ENCODE measurements at regions not wholly inside any gene's neighbourhood (a gene's known extent, or its start where the extent isn't known, plus 50 kb on each side); places are given as distances from the start of the nearest gene placed in this dataset.
"Not testable (repeated sequence)": the region's sequence is repeated elsewhere in the genome, so short reads cannot be mapped to it uniquely, and the experiment has no call there.

GRCh38 chr16:47858333-47858982 is 297.3 kb downstream of the ABCC12 start:
- no peak for DNase-seq (ENCODE audit: low read depth in 2 of 2)

- no peak for DNase-seq (ENCODE audit: low read depth in 2 of 2)
These were observed 300.4 kb downstream of the ABCC12 start for GRCh38 chr16:47855431-47855830.

GRCh38 chr16:47854737-47855136 is 301.1 kb downstream of the ABCC12 start:
- DNase-seq (ENCODE audit: low read depth in 2 of 2) = no peak

- no peak for DNase-seq (ENCODE audit: low read depth in 2 of 2)
These were observed 302.8 kb downstream of the ABCC12 start for GRCh38 chr16:47852991-47853390.

- DNase-seq (ENCODE audit: low read depth in 2 of 2) = no peak
These were observed 304.6 kb downstream of the ABCC12 start for GRCh38 chr16:47851146-47851545.

GRCh38 chr16:47849736-47850135 is 306.1 kb downstream of the ABCC12 start:
- DNase-seq (ENCODE audit: low read depth in 2 of 2) = no peak

- DNase-seq (ENCODE audit: low read depth in 2 of 2) = no peak
These were observed 307.2 kb downstream of the ABCC12 start for GRCh38 chr16:47848421-47849109.

GRCh38 chr16:47847220-47847970 is 308.4 kb downstream of the ABCC12 start:
- no peak for DNase-seq (ENCODE audit: low read depth in 2 of 2)

GRCh38 chr16:47834485-47835024 is 321.2 kb downstream of the ABCC12 start:
- DNase-seq (ENCODE audit: low read depth in 2 of 2) = no peak

GRCh38 chr16:47833771-47834170 is 322.0 kb downstream of the ABCC12 start:
- DNase-seq (ENCODE audit: low read depth in 2 of 2) = no peak

GRCh38 chr16:47829850-47830600 is 325.8 kb downstream of the ABCC12 start:
- no peak for DNase-seq (ENCODE audit: low read depth in 2 of 2)

- no peak for DNase-seq (ENCODE audit: low read depth in 2 of 2)
These were observed 329.7 kb downstream of the ABCC12 start for GRCh38 chr16:47826070-47826469.

- DNase-seq (ENCODE audit: low read depth in 2 of 2) = no peak
These were observed 338.7 kb downstream of the ABCC12 start for GRCh38 chr16:47817048-47817447.

GRCh38 chr16:47816511-47816910 is 339.3 kb downstream of the ABCC12 start:
- DNase-seq (ENCODE audit: low read depth in 2 of 2) = no peak

GRCh38 chr16:47815655-47816054 is 340.1 kb downstream of the ABCC12 start:
- no peak for DNase-seq (ENCODE audit: low read depth in 2 of 2)

- not testable (repeated sequence) for DNase-seq (ENCODE audit: low read depth in 2 of 2)
These were observed 344.0 kb downstream of the ABCC12 start for GRCh38 chr16:47811758-47812157.

- DNase-seq (ENCODE audit: low read depth in 2 of 2) = no peak
These were observed 345.2 kb downstream of the PHKB start for GRCh38 chr16:47806309-47806847.

- DNase-seq (ENCODE audit: low read depth in 2 of 2) = no peak
These were observed 326.6 kb downstream of the PHKB start for GRCh38 chr16:47787696-47788095.

- DNase-seq (ENCODE audit: low read depth in 2 of 2) = no peak
These were observed 320.5 kb downstream of the PHKB start for GRCh38 chr16:47781673-47782072.

GRCh38 chr16:47780213-47780875 is 319.2 kb downstream of the PHKB start:
- no peak for DNase-seq (ENCODE audit: low read depth in 2 of 2)
